ENCODE measurements at regions not wholly inside any gene's neighbourhood (a gene's known extent, or its start where the extent isn't known, plus 50 kb on each side); places are given as distances from the start of the nearest gene placed in this dataset.

DNA sequence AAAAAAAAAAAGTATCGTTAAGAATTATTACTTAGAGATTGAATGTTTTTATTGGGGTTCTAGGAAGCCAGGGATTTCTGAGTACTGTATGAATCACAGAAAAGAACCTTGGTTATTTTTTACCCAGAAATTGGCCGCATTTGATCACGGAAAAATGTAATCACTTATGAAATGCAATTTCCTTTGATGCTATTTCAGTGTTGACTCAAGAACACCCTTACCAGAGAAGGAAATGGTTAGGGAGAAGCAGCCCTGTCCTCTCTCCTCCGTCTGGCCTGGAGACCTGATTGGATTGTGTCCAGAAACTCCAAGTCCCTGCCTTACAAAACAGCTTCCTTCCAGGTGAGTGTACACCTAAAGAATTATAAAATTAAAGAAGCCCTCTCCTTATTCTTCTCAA is 116.7 kb downstream of the MED10 start:
- TF ChIP-seq, protein P1, sequence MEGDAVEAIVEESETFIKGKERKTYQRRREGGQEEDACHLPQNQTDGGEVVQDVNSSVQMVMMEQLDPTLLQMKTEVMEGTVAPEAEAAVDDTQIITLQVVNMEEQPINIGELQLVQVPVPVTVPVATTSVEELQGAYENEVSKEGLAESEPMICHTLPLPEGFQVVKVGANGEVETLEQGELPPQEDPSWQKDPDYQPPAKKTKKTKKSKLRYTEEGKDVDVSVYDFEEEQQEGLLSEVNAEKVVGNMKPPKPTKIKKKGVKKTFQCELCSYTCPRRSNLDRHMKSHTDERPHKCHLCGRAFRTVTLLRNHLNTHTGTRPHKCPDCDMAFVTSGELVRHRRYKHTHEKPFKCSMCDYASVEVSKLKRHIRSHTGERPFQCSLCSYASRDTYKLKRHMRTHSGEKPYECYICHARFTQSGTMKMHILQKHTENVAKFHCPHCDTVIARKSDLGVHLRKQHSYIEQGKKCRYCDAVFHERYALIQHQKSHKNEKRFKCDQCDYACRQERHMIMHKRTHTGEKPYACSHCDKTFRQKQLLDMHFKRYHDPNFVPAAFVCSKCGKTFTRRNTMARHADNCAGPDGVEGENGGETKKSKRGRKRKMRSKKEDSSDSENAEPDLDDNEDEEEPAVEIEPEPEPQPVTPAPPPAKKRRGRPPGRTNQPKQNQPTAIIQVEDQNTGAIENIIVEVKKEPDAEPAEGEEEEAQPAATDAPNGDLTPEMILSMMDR (IDR thresholded peaks at IDR 0.05) = no peak
- no peak for TF ChIP-seq EP300 (IDR thresholded peaks at IDR 0.05)
